DMS53 treated with DMSO at 0.1 percent for 48 hours (cell line): ENCODE measurements at regions not wholly inside any gene's neighbourhood (a gene's known extent, or its start where the extent isn't known, plus 50 kb on each side); places are given as distances from the start of the nearest gene placed in this dataset.
A peak's percentile ranks its signal among the peaks of the same experiment; 100 is the strongest.

Experiments used
- DNase-seq: peaks from one replicate; lab custom pipeline; 2025; ENCODE audit not compliant: unreplicated experiment; lab: John Stamatoyannopoulos, UW

DNA sequence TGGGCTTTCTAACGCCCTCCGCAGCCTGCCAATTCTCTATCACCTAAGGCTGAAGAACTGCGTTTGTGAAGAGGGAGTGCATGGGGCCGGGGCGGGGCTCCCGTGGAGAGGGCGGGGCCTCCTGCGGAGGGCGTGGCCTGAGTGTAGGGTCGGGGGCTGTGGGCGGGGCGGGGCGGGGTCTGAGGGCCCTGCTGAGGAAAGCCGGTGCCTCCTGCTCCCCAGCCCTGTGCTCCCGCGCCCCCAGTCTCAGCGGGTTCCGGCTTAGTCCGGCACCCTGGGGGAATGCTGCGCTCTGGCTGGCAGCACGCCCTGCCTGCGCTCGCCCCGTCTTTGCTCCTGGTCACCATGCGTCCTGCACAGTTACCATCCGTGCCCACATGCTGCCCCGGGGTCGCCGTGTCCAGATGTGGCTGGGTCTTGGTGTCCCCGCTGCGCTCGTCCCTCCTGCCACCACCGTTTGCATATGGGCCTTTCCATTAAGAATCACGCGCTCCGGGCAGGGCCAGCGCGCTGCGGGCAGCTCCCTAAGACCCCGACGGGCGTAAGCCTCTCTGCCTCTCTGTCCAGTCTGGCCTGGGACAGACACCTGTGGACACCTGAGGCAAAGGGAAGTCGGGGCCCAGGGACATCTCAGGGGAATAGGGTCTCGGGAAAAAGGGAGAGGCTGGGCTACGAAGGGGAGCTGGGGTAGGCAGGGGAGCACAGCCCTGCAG, 144.0 kb upstream of the RET start:
- peak; percentile 54 for DNase-seq

- DNase-seq, result peak; percentile 92
Measured at GRCh38 chr10:42933448-42934340, 143.2 kb upstream of the RET start.

DNA sequence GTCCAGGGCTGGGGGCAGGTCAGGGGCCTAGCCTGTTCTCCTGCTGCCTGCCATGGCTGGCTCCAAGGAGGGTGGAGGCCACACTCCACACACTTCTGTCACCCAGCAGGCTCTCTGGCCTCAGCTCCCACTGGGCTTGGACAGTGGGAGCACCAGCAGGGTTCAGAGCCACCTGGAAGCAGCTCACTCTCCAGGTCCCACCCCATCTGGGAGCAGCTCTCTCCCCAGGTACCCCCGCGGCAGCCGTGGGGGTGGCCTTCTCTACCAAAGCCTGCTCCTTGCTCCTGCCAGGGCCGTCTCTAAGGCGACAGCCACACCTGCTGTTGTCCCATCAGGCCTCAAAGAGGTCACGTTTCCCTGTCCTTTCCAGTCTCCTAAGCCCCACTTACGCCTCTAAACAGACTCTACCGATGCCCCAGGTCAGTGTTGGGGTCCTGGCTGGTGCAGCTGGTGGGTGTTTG, 142.5 kb upstream of the RET start:
- DNase-seq, result peak; percentile 71

DNA sequence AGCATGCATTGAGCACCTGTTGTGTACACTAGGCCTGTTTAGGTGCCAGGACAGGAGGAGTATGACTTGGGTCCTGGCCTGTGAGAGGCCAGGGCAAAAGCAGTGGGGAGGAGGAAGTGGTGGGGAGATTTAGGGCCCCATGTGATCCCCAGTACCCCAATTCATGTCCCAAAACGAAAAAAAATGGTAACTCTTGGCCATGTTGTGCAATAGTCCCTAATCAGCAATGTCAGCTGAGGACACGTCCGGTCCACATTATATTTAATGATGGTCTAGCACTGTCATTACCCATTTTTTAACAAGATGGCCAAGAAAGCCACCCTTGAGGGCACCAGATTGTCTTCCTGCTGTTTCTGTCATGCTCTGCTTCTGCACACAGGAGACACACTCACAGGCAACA, 142.0 kb upstream of the RET start:
- no peak for DNase-seq

- no peak for DNase-seq
Measured at GRCh38 chr10:42935466-42935865, 141.4 kb upstream of the RET start.

GRCh38 chr10:42936580-42936979, 140.3 kb upstream of the RET start:
- no peak for DNase-seq

DNA sequence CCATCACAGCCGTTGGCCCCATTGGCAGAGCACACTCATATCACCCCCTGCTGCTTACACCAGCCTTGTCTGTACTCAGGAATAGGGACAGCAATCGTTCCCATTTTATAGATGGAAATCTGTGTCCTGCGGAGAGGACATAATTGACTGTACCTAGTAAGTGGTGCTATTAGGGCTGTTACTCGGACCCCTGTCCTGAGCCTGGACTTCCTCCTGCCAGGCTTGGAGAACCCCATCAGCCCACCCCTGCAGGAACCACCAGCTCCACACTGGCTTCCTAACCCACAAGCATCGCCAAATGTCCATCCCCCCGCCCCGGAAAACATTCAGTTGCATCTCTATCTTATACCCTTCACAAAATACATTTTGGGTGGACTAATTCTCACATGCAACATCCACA, 139.8 kb upstream of the RET start:
- no peak for DNase-seq

DNA sequence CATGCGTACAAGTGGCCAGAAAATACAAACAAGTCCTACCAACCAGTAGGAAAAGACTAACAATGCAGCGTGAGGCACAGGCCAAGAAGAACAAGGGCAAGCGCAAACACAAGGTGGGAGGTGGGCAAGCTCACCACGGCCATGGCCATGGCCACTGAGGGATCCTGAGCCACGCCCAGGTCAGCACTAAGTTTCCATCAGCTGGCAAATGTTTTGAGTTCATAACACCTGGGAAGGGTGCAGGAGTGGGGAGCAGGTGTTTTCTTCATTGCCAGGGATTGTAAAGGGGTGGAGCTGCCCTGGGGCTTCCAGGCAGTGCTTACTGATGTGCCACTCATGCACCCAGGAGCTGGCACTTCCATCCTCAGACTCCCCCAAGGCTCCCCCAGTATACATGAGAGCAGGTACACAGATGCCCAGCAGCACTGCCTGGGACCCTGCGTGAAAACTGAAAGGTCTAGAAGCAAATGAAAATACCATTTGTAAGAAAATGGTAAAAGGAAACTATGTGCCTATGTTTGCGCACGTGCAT, 139.2 kb upstream of the RET start:
- no peak for DNase-seq

DNA sequence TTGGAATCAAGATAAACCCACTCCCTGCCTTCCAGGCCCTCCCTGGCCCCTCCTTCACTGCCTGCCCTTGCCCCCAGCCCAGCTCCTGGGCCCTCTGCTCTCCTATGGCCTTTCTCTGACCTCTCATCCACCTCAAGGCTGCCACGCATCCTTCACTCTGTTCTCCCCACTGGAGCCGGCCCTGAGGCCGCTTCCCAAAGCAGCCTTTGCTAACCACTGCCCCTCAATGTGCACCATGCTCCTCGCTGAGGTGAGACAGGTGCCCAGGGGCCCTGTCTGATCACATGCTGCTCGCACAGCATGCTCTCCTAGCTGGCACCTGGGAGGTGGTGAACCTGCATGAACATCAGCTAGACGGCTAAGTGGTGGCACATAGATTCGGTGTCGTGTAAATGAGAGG, 138.5 kb upstream of the RET start:
- DNase-seq, result no peak

GRCh38 chr10:42939237-42939636, 137.6 kb upstream of the RET start:
- DNase-seq, result no peak

DNA sequence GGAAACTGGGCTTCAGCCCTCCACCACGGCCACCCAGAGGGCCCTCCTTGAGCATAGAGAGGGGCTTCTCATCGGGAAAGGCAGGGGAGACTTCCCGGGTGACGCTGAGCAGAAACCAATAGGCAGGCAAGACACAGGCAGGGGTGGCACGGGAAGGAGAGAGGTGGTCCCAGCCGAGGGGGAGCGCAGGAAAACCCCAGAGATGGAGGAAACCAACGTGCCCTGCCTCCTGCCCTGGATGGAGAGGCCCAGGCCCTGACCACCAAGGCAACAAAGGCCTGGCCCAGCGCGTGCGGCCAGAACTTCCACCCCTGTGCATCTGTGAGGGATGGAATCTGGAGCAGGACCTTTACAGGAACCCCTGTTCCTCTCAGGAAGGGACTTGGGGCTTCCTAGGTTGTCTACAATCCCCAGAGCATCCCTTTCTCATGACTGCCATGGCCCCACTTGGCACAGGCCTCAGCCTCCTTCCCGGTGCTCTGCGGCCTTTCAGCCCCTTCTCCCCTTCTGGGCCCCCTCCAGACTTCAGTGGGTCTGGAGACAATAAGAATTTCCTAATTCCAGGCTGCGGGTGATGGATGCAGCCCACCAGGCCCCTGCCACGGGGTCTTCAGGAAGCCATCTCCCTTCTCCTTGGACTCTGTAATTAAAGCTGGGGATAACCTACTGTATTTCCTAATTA, 137.0 kb upstream of the RET start:
- no peak for DNase-seq

- no peak for DNase-seq
Measured at GRCh38 chr10:42940487-42941294, 136.2 kb upstream of the RET start.

GRCh38 chr10:42941295-42941644, 135.6 kb upstream of the RET start:
- no peak for DNase-seq

GRCh38 chr10:42941790-42942189, 135.1 kb upstream of the RET start:
- no peak for DNase-seq

DNA sequence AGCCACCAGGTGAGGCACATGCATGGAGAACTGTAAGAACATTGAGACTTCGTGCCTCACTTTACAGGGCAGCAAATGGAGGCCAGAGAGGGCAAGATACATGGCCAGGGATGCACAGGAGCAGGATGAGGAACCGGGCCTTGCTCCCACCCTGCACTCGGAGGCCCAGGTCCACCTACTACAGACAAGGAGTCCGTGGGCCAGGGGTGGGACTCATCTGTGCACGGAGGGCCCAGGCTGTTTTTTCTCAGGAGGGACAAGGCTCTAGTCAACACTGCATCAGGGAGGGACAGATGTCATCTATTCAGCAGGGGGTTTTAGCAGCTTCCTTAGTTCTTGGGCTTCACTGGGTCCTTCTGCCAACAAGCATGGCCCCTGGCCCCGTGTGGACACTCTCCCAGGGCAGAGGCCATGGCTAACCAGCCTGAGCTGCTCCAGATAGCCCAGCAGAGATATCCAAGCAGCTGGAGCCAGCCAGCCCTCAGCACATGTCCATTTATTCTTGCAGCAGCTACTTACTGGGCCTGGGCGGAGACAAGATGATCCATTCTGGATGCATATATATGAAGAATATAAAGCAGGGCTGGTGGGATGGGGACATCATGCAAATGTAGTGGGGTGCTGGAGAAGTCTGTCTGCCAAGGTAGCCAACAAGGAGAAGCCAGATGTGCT, 134.5 kb upstream of the RET start:
- no peak for DNase-seq

DNA sequence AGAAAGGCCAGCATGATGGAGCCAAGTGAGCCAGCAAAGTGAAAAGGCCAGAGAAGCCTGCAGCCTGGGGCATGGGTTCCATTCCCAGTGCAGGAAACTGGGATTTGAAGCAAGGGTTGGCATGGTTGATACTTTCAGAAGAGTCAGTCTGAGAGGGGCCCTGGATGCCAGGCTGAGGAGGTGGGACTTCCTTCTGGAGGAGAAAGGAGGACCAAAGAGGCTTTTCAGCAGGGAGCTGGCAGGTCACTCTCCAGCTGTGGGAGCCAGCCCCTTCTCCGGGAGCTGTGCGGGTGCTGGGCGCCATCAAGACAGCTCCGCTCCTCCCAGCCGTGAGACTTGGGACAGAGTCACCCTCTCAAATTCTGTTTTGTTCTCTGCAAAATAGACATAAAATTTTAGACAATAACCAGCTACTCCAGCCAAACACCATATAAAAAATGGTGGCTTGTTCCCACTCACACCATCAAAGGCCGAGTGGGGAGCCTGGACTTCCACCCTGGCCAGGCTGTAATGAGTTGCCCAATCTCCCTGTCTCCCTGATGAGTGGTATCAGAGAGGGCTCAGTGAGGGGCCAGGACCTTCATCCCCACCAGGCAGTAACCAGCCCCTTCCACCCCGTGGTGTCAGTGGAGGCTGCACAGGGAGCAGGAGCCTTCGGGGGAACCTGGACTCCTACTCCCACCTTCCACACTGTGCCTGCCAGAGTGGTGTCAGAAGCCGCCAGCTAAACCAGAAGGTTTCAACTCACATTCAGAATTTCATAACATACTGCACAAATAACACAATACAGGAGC, 133.6 kb upstream of the RET start:
- no peak for DNase-seq

DNA sequence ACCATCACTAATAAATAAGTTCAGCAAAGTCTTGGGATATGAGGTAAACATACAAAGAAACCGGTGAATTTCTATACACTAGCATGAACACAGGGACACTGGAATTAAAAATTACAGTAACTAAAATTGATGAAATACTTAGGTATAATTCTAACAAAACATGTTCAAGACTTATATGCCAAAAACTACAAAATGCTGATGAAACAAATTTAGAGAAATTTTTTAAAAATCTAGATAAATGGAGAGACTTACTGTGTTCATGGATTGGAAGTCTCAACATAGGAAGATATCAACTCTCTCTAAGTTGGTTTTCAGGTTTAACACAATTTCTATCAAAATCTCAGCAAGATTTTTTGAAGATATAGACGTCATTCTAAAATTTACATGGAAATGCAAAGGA, 128.8 kb upstream of the RET start:
- DNase-seq, result no peak

- no peak for DNase-seq
Measured at GRCh38 chr10:42949287-42949686, 127.6 kb upstream of the RET start.
